ENCODE measurements at regions not wholly inside any gene's neighbourhood (a gene's known extent, or its start where the extent isn't known, plus 50 kb on each side); places are given as distances from the start of the nearest gene placed in this dataset.

GRCh38 chr13:80033286-80033685, 307.6 kb downstream of the SPRY2 start:
- Histone ChIP-seq H3K9me2 (ENCODE audit: insufficient read depth) (no peaks in the 10 kb centered on the region), H3F3A (replicated peaks; ENCODE audit: low read depth) (no peaks in the 10 kb centered on the region), H3K4me1 (ENCODE audit: insufficient read depth) (no peaks in the 10 kb centered on the region), H3K27ac (ENCODE audit: low read depth) (no peak overlapping the region), H3K4me2 (no peak overlapping the region), H4K20me1 (replicated peaks; ENCODE audit: insufficient read depth) (no peaks in the 10 kb centered on the region), H3K36me3 (ENCODE audit: insufficient read depth) (no peaks in the 10 kb centered on the region), H3K27me3 (ENCODE audit: insufficient read depth) (no peaks in the 10 kb centered on the region), H3K79me2 (replicated peaks; ENCODE audit: insufficient read depth) (no peaks in the 10 kb centered on the region), H2AFZ (no peak overlapping the region), H3K4me3 (no peak overlapping the region)
- no peaks in the 10 kb centered on the region for H3K36me3 Mint-ChIP-seq (ENCODE audit: low read depth)
- DNase-seq (ENCODE audit: low spot score) (no peak), ATAC-seq (no peak)
- TF ChIP-seq CREB1 (CRISPR knock-in tag; IDR thresholded peaks at IDR 0.05; ENCODE audit: low read depth): no peak
- TF ChIP-seq ETS1 (IDR thresholded peaks at IDR 0.05): no peak
- no peak for TF ChIP-seq JUNB (IDR thresholded peaks at IDR 0.05; ENCODE audit: unreplicated experiment)
- TF ChIP-seq CTCF (conservative IDR thresholded peaks at IDR 0.05; ENCODE audit: low read depth in 2 of 2): no peak
- no peak for TF ChIP-seq EZH2phosphoT487 (IDR thresholded peaks at IDR 0.05; ENCODE audit: unreplicated experiment)
- no peak for TF ChIP-seq EZH2 (IDR thresholded peaks at IDR 0.05; ENCODE audit: low read depth, unreplicated experiment)
- TF ChIP-seq ZNF331 (CRISPR knock-in tag; IDR thresholded peaks at IDR 0.05; ENCODE audit: low read depth): no peak
- no peak for TF ChIP-seq POLR2AphosphoS5 (IDR thresholded peaks at IDR 0.05; ENCODE audit: low read depth)
- no peak for TF ChIP-seq ZNF462 (CRISPR knock-in tag; IDR thresholded peaks at IDR 0.05)
- TF ChIP-seq ZNF114 (CRISPR knock-in tag; IDR thresholded peaks at IDR 0.05): no peak
- no peak for TF ChIP-seq STAT1 (IDR thresholded peaks at IDR 0.05; ENCODE audit: unreplicated experiment)
- no peak for TF ChIP-seq NANOG (IDR thresholded peaks at IDR 0.05; ENCODE audit: borderline replicate concordance)
- TF ChIP-seq REST (IDR thresholded peaks at IDR 0.05; ENCODE audit: unreplicated experiment): no peak
- no peak overlapping the region for H3K27ac Mint-ChIP-seq
- no peak overlapping the region for H3K4me3 Mint-ChIP-seq
- H3K4me1 Mint-ChIP-seq: no peaks in the 10 kb centered on the region
- no peaks in the 10 kb centered on the region for H3K9me3 Mint-ChIP-seq
- H3K27me3 Mint-ChIP-seq (ENCODE audit: insufficient read depth, low read depth, poor library complexity): no peaks in the 10 kb centered on the region

All from GM23338 (cell line).